AG04450 (cell line): ENCODE measurements at regions not wholly inside any gene's neighbourhood (a gene's known extent, or its start where the extent isn't known, plus 50 kb on each side); places are given as distances from the start of the nearest gene placed in this dataset.

Experiments
- CTCF ChIA-PET: fragments of 300-600, 350-600 bp; formaldehyde crosslinking; extraction: SDS; loops from one replicate; lab custom pipeline; 2022; ENCODE audit warnings: antibody characterized with exemption, inconsistent platforms; lab: Charles Lee
- POLR2A ChIA-PET: fragments of 350-600 bp; formaldehyde crosslinking; extraction: SDS; loops from one replicate; lab custom pipeline; 2021; ENCODE audit warnings: antibody characterized with exemption, inconsistent platforms; lab: Yijun Ruan, JAX
- DNase-seq: peaks from one replicate; pipeline ENCODE4 v3.0.0-alpha.2; 2011; ENCODE audit warnings: low read depth, low spot score
- H3K27ac ChIP-seq: one replicate; pipeline ENCODE4 v1.5.1; 2012; ENCODE audit warnings: low read depth, low read length, control low read depth
- H3K27me3 ChIP-seq: one replicate; pipeline ENCODE4 v1.6.0; 2012; ENCODE audit warnings: low read length; ENCODE audit not compliant: control insufficient read depth, insufficient read depth
- H3K4me3 ChIP-seq: 2 replicates; pipeline ENCODE4 v1.5.1; 2011; ENCODE audit warnings: mild to moderate bottlenecking, low read depth, low read length, control low read depth
- H3K9me3 ChIP-seq: 2 replicates; pipeline ENCODE4 v1.5.1; 2012; ENCODE audit warnings: low read length; ENCODE audit not compliant: control insufficient read depth, insufficient read depth
- CTCF ChIP-seq: IDR thresholded peaks from 2 replicates; pipeline ENCODE4 v1.5.1; 2011; ENCODE audit warnings: low read depth, low read length, control low read depth, inconsistent platforms

- no peak overlapping the region for H3K27ac ChIP-seq
- ChIA-PET CTCF (no interaction called here), POLR2A (no interaction called here)
- H3K27me3 ChIP-seq, result no peaks in the 10 kb centered on the region
- H3K4me3 ChIP-seq, result no peak overlapping the region
- no peak for TF ChIP-seq CTCF
- no peak for DNase-seq
- H3K9me3 ChIP-seq, result peaks cover 10% of the 10 kb centered on the region
Measured at GRCh38 chr5:166982226-166982625, 1309.2 kb upstream of the WWC1 start.

GRCh38 chr5:166991601-166992000 lies 1299.8 kb upstream of the WWC1 start:
- no peak for TF ChIP-seq CTCF
- DNase-seq, result no peak
- no peak overlapping the region for H3K27ac ChIP-seq
- ChIA-PET CTCF (no interaction called here), POLR2A (no interaction called here)
- H3K9me3 ChIP-seq, result peaks cover 7% of the 10 kb centered on the region
- no peak overlapping the region for H3K4me3 ChIP-seq
- H3K27me3 ChIP-seq, result no peaks in the 10 kb centered on the region

GRCh38 chr5:166992108-166992507 lies 1299.3 kb upstream of the WWC1 start:
- peaks cover 7% of the 10 kb centered on the region for H3K9me3 ChIP-seq

GRCh38 chr5:166992874-166993722 lies 1298.3 kb upstream of the WWC1 start:
- Histone ChIP-seq H3K9me3 (peaks cover 7% of the 10 kb centered on the region), H3K27me3 (no peaks in the 10 kb centered on the region), H3K4me3 (no peak overlapping the region), H3K27ac (no peak overlapping the region)
- CTCF ChIA-PET, result interaction anchor here (0.8 kb wide), 1 partner anchor 67 kb away, joined by 3 read pairs; no protein-coding TSS in a partner anchor
- no peak for TF ChIP-seq CTCF
- DNase-seq, result no peak
- POLR2A ChIA-PET, result no interaction called here

More at GRCh38 chr5:166992108-166992507, 1299.3 kb upstream of the WWC1 start:
- H3K27me3 ChIP-seq, result no peaks in the 10 kb centered on the region
- TF ChIP-seq CTCF, result no peak
- ChIA-PET CTCF (no interaction called here), POLR2A (no interaction called here)
- no peak for DNase-seq
- no peak overlapping the region for H3K4me3 ChIP-seq
- H3K27ac ChIP-seq, result no peak overlapping the region

GRCh38 chr5:166994226-166994625 lies 1297.2 kb upstream of the WWC1 start:
- Histone ChIP-seq H3K9me3 (peaks cover 4% of the 10 kb centered on the region; the same call in 1 of the 2 replicates), H3K27ac (no peak overlapping the region), H3K4me3 (no peak overlapping the region), H3K27me3 (no peaks in the 10 kb centered on the region)
- ChIA-PET POLR2A (no interaction called here), CTCF (no interaction called here)
- no peak for DNase-seq
- TF ChIP-seq CTCF, result no peak
